Nephron progenitor cell (in vitro differentiated cells): ENCODE measurements at regions not wholly inside any gene's neighbourhood (a gene's known extent, or its start where the extent isn't known, plus 50 kb on each side); places are given as distances from the start of the nearest gene placed in this dataset.
"Not testable (repeated sequence)": the region's sequence is repeated elsewhere in the genome, so short reads cannot be mapped to it uniquely, and the experiment has no call there.

ENCODE experiments used
- DNase-seq: peaks from one replicate; pipeline ENCODE4 v3.0.0; 2021
- H3K27ac Mint-ChIP-seq: 2 replicates; pipeline ENCODE4 v1.8.0; 2021; ENCODE audit warnings: mild to moderate bottlenecking, moderate library complexity, mixed read lengths
- H3K27me3 Mint-ChIP-seq: 2 replicates; pipeline ENCODE4 v1.8.0; 2021; ENCODE audit warnings: mild to moderate bottlenecking, low read depth, mixed read lengths; ENCODE audit not compliant: poor library complexity
- H3K36me3 Mint-ChIP-seq: 2 replicates; pipeline ENCODE4 v1.8.0; 2021; ENCODE audit warnings: low read depth, mixed read lengths
- H3K4me1 Mint-ChIP-seq: 2 replicates; pipeline ENCODE4 v1.8.0; 2021; ENCODE audit warnings: mixed read lengths
- H3K4me3 Mint-ChIP-seq: 2 replicates; pipeline ENCODE4 v1.8.0; 2021; ENCODE audit warnings: mild to moderate bottlenecking, moderate library complexity, mixed read lengths
- H3K9me3 Mint-ChIP-seq: 2 replicates; pipeline ENCODE4 v1.8.0; 2021; ENCODE audit warnings: mild to moderate bottlenecking, moderate library complexity, mixed read lengths
- TF ChIP-seq, protein P1 (sequence below): fragments of 200-600 bp; sonication (generic); IDR thresholded peaks from 2 replicates; pipeline ENCODE4 v1.5.0; 2021; ENCODE audit warnings: antibody characterized with exemption

DNA sequence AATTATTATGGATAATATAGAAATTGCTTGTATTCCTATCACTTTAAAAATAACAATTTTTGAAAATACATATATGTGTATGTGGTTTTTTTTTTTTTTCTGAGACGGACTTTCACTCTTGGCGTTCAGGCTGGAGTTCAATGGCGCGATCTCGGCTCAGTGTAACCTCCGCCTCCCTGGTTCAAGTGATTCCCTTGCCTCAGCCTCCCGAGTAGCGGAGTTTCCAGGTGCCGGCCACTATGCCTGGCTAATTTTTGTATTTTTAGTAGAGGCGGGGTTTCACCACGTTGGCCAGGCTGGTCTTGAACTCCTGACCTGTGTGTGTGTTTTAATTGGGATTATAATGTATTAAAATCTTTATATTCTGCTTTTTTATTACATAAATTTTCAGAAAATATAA is 97.9 kb upstream of the NUDT6 start:
- H3K9me3 Mint-ChIP-seq, result peaks cover 28% of the 10 kb centered on the region
- no peak overlapping the region for H3K27ac Mint-ChIP-seq
- TF ChIP-seq, protein P1, sequence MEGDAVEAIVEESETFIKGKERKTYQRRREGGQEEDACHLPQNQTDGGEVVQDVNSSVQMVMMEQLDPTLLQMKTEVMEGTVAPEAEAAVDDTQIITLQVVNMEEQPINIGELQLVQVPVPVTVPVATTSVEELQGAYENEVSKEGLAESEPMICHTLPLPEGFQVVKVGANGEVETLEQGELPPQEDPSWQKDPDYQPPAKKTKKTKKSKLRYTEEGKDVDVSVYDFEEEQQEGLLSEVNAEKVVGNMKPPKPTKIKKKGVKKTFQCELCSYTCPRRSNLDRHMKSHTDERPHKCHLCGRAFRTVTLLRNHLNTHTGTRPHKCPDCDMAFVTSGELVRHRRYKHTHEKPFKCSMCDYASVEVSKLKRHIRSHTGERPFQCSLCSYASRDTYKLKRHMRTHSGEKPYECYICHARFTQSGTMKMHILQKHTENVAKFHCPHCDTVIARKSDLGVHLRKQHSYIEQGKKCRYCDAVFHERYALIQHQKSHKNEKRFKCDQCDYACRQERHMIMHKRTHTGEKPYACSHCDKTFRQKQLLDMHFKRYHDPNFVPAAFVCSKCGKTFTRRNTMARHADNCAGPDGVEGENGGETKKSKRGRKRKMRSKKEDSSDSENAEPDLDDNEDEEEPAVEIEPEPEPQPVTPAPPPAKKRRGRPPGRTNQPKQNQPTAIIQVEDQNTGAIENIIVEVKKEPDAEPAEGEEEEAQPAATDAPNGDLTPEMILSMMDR, result no peak
- peaks cover 54% of the 10 kb centered on the region for H3K36me3 Mint-ChIP-seq
- H3K4me3 Mint-ChIP-seq, result no peak overlapping the region
- no peaks in the 10 kb centered on the region for H3K27me3 Mint-ChIP-seq
- no peak for DNase-seq
- peaks cover 15% of the 10 kb centered on the region for H3K4me1 Mint-ChIP-seq

DNA sequence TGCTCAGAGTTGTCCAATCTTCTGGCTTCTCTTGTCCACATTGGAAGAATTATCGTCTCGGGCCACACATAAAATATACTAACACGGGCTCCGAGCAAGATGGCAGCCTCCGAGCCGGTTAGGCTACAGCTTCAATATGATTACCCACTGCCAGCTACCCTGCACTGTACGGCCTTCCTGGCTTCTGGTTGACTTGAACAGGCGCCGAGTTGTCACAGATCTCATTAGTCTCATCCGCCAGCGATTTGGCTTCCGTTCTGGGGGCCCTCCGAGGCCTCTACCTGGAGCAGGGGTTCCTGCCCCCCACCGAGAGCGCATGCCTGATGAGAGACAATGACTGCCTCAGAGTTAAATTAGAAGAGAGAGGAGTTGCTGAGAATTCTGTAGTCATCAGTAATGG is 101.2 kb upstream of the NUDT6 start:
- H3K4me1 Mint-ChIP-seq, result peaks cover 33% of the 10 kb centered on the region
- peaks cover 55% of the 10 kb centered on the region for H3K36me3 Mint-ChIP-seq
- TF ChIP-seq, protein P1, result no peak
- H3K9me3 Mint-ChIP-seq, result peaks cover 12% of the 10 kb centered on the region
- peak overlapping the region; percentile 56 for H3K27ac Mint-ChIP-seq
- no peak overlapping the region for H3K4me3 Mint-ChIP-seq
- H3K27me3 Mint-ChIP-seq, result no peaks in the 10 kb centered on the region
- no peak for DNase-seq

DNA sequence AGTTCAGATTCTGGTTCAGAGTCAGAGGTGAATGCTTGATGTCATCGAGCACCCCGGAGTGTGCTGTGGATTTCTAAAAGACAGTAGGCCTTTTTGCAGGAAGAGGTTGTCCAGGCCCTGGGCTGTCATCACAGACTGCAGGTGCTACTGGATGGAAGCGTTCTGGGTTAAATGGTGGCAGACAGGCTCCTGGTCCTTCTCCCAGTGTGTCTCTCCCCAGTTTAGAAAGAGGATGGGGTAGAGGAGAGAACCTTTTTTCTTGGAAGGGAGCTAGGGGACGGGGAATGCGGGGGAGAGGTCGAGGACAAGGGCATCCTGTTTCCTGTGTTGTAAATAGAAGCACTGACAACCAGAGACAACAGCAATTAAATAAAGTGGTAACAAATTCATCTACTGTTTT is 102.3 kb upstream of the NUDT6 start:
- Mint-ChIP-seq H3K27ac (peak overlapping the region; percentile 98), H3K36me3 (peaks cover 62% of the 10 kb centered on the region), H3K4me3 (no peak overlapping the region), H3K9me3 (peaks cover 12% of the 10 kb centered on the region), H3K4me1 (peaks cover 33% of the 10 kb centered on the region), H3K27me3 (no peaks in the 10 kb centered on the region)
- no peak for DNase-seq
- TF ChIP-seq, protein P1, result no peak

DNA sequence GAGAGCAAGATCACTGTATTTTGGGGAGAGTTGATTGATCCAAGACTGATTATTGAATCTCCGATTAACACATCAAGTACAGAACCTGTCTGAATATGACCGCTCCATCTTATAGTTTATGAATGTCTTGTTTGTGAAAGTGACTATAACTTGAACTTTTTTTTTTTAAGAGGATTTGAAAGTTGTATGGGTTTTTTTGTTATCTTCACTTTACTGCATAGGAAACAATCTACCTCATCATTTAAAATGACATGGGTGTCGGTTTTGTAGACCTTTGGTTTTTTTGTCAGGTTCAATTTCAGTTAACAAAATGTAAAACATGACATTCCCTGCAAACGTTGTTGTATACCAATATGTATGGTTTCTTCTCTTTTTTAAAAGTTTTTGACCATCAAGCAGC is 103.0 kb upstream of the NUDT6 start:
- peaks cover 12% of the 10 kb centered on the region for H3K9me3 Mint-ChIP-seq
- H3K4me1 Mint-ChIP-seq, result peaks cover 33% of the 10 kb centered on the region
- no peaks in the 10 kb centered on the region for H3K27me3 Mint-ChIP-seq
- no peak overlapping the region for H3K4me3 Mint-ChIP-seq
- H3K36me3 Mint-ChIP-seq, result peaks cover 58% of the 10 kb centered on the region
- DNase-seq, result no peak
- TF ChIP-seq, protein P1, result no peak
- H3K27ac Mint-ChIP-seq, result no peak overlapping the region

DNA sequence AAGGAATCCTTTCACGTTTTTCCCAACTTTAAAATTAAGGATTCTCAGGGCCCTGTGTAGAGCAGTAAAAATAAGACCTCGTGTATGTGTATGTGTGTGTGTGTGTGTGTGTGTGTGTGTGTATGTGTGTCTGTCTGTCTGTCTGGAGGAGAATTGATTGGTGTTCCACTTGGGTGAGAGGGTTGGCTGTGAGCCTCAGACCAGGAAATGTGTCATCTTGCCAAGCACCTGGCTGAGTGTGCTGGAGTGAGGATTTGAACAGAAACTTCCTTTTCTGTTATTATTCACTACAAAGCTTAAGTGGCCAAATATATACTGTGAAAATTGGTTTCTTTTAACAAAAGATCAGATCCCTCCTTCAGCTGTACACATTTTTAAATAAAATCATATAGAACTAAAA is 103.6 kb upstream of the NUDT6 start:
- Mint-ChIP-seq H3K27ac (peak overlapping the region; percentile 72), H3K36me3 (peaks cover 54% of the 10 kb centered on the region), H3K4me1 (peaks cover 33% of the 10 kb centered on the region), H3K9me3 (peaks cover 12% of the 10 kb centered on the region)
- DNase-seq, H3K4me3 Mint-ChIP-seq, H3K27me3 Mint-ChIP-seq: not testable (repeated sequence)

DNA sequence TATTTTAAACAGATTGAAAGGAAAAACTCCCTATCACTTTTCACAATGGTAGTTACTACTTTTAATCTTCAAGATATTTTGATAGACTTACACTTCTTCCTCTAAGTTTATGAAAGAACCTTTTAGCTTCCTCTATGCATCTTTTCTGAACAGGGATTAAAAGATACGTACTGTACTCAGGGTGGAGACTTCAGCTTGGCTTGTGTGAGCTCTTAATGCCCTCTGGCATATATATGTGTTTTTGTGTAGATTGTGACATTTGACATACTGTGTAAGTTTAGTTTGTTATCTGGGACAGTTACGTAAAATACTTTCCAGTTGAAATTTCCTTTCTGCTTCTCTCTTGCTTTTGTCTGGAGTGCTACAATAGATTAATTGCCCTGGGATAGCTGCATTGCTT is 109.3 kb upstream of the NUDT6 start:
- H3K36me3 Mint-ChIP-seq, result peaks cover 33% of the 10 kb centered on the region
- no peaks in the 10 kb centered on the region for H3K27me3 Mint-ChIP-seq
- H3K27ac Mint-ChIP-seq, result peak overlapping the region; percentile 49
- no peak for DNase-seq
- H3K4me3 Mint-ChIP-seq, result no peak overlapping the region
- no peaks in the 10 kb centered on the region for H3K9me3 Mint-ChIP-seq
- TF ChIP-seq, protein P1, result no peak
- peaks cover 8% of the 10 kb centered on the region for H3K4me1 Mint-ChIP-seq
